HPDE6-E6E7 (cell line): ENCODE measurements at regions not wholly inside any gene's neighbourhood (a gene's known extent, or its start where the extent isn't known, plus 50 kb on each side); places are given as distances from the start of the nearest gene placed in this dataset.

Source experiments
- DNase-seq: peaks from one replicate; pipeline ENCODE4 v3.0.0; 2011; ENCODE audit warnings: missing footprints; ENCODE audit errors: extremely low spot score

- DNase-seq = no peak
Observed at GRCh38 chr10:3999642-4000041, 214.6 kb upstream of the KLF6 start.

GRCh38 chr10:3996697-3997096, 211.7 kb upstream of the KLF6 start:
- DNase-seq = no peak

- DNase-seq = no peak
Observed at GRCh38 chr10:3995302-3996210, 210.5 kb upstream of the KLF6 start.

- DNase-seq = no peak
Observed at GRCh38 chr10:3992382-3993178, 207.6 kb upstream of the KLF6 start.

GRCh38 chr10:3990307-3990706, 205.3 kb upstream of the KLF6 start:
- no peak for DNase-seq

GRCh38 chr10:3987143-3987974, 202.3 kb upstream of the KLF6 start:
- no peak for DNase-seq

GRCh38 chr10:3986493-3987142, 201.6 kb upstream of the KLF6 start:
- no peak for DNase-seq

- DNase-seq = no peak
Observed at GRCh38 chr10:3982746-3983442, 197.9 kb upstream of the KLF6 start.

- DNase-seq = no peak
Observed at GRCh38 chr10:3981300-3981699, 196.3 kb upstream of the KLF6 start.

GRCh38 chr10:3980660-3981059, 195.7 kb upstream of the KLF6 start:
- no peak for DNase-seq

- no peak for DNase-seq
Observed at GRCh38 chr10:3980144-3980543, 195.1 kb upstream of the KLF6 start.

GRCh38 chr10:3978761-3979160, 193.8 kb upstream of the KLF6 start:
- DNase-seq = no peak

GRCh38 chr10:3978174-3978573, 193.2 kb upstream of the KLF6 start:
- DNase-seq = no peak

- DNase-seq = no peak
Observed at GRCh38 chr10:3977761-3978160, 192.8 kb upstream of the KLF6 start.

GRCh38 chr10:3976718-3977117, 191.7 kb upstream of the KLF6 start:
- no peak for DNase-seq

- DNase-seq = no peak
Observed at GRCh38 chr10:3976171-3976570, 191.2 kb upstream of the KLF6 start.

GRCh38 chr10:3975016-3975415, 190.0 kb upstream of the KLF6 start:
- no peak for DNase-seq

- no peak for DNase-seq
Observed at GRCh38 chr10:3972460-3973301, 187.7 kb upstream of the KLF6 start.

GRCh38 chr10:3971713-3972112, 186.7 kb upstream of the KLF6 start:
- no peak for DNase-seq
